Activated CD4-positive, CD25-positive, alpha-beta regulatory T cell treated with anti-CD3 and anti-CD28 coated beads, Interleukin-2, amount 50 U/mL, for 72 hours (primary cell): ENCODE measurements at regions not wholly inside any gene's neighbourhood (a gene's known extent, or its start where the extent isn't known, plus 50 kb on each side); places are given as distances from the start of the nearest gene placed in this dataset.
"Not testable (repeated sequence)": the region's sequence is repeated elsewhere in the genome, so short reads cannot be mapped to it uniquely, and the experiment has no call there.

Experiments used
- DNase-seq: peaks from one replicate; pipeline ENCODE4 v3.0.0; 2021

DNA sequence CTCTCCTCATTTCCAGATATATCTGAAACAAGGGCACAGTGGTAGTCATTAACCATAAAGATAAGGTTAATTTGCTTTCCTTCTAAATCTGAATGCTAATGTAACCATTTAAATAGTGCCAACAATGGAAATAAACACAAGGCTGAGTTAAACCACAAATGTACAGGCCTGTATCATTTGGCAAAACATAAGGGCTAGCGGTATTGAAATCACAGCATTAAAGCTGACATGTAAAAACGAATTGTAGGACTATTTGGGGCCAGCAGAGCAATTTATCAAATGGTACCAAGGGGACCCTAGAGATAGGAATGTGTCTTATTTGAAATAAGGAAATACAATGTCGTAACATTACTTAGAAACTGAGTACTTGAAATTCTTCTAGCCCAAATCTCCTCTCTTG is 247.5 kb upstream of the RPS23 start:
- no peak for DNase-seq

GRCh38 chr5:82523633-82524032 is 245.5 kb upstream of the RPS23 start:
- DNase-seq, result no peak

DNA sequence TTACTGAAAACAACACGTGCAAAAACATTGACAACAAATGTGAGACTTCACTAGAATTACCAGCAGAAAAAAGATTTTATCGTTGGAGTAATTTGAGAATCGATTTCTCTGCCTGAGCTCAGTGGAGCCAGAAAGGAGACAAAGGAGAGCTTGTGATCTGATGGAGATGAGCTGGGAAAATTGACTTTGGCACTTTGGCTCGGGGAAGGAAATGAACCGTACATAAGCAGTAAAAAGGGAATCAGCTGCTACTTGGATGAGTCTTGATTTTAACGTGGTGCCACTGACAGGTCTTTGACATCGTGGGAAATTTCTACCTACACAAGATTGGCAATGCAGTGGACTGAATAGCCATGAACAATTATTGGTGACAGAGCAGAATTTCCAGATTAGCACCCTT is 244.7 kb upstream of the RPS23 start:
- DNase-seq, result no peak

GRCh38 chr5:82521431-82522051 is 243.4 kb upstream of the RPS23 start:
- DNase-seq, result no peak

GRCh38 chr5:82519558-82519957 is 241.4 kb upstream of the RPS23 start:
- no peak for DNase-seq

DNA sequence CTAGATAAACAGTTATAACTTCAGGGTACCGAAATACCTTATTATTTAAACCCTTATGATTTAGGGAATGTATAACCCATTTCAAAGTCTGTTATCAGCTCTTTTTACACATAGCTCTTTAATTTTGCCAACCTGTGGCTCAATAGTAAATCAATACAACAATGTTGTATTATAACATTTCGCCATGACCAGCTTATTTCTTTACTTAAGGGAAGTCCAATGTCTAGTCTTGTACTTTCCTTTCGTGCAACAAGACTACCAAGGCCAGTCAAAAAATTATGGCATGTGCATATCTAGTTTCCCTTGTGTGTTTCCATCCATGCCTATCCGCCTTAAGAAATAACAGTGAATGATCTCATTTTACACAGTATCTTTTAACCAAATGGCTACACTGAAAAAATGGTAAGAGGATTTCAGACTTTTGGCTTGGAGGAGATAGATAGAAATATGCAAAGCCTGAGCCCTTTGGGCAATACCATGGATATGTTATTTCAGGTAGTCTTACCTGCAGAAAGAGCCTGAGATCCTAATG is 239.5 kb upstream of the RPS23 start:
- no peak for DNase-seq

DNA sequence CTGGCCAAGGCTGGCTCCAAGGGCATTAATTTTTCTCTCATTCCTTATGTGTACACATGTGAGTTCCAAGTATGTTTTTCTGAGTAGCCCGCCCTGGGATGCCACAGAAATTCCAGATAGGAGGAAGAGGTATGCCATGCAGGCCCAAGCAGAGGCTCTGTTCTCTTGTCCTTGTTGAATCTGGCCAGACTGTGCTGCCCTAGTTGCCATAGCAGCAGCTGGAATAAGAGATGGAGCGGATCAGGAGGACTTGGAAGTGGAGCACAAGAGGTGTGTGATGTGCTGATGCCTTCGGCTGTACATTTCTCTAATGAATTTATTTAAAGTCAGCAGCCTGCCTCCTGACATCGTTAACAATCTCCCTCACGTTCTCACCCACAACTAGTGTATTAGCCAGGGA is 235.6 kb upstream of the RPS23 start:
- DNase-seq, result no peak

- DNase-seq, result no peak
Observed at GRCh38 chr5:82512025-82512424, 233.9 kb upstream of the RPS23 start.

DNA sequence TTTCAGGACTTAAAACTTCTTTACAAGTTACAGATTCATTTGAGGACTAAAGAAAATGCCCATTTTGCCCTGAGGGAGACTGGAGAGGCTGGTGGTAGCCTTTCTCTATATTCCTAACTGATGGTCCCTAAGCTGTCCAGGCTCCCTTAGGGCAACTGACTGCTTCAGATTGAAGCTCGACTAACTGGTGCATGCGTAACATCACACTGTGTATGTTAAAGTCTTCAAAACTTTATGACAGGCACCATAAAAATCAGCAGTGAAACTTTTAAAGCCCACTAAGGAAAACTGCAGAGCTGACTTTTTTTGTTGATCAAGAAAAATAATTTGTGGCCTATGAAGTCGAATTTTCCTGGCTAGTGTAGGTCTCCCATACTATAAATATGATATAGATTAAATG is 233.0 kb upstream of the RPS23 start:
- DNase-seq, result no peak

GRCh38 chr5:82509762-82510161 is 231.6 kb upstream of the RPS23 start:
- no peak for DNase-seq

DNA sequence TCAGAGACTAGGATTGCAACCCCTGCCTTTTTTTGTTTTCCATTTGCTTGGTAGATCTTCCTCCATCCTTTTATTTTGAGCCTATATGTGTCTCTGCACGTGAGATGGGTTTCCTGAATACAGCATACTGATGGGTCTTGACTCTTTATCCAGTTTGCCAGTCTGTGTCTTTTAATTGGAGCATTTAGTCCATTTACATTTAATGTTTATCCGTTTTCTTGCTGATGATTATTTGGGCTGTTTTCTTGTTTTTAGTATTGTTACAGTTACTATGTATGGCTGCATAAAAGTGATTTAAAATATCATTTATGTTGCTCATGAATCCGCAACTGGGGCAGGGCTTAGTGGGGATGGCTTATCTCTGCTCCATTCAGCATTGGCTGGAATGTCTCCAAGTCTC is 228.2 kb upstream of the RPS23 start:
- not testable (repeated sequence) for DNase-seq

DNA sequence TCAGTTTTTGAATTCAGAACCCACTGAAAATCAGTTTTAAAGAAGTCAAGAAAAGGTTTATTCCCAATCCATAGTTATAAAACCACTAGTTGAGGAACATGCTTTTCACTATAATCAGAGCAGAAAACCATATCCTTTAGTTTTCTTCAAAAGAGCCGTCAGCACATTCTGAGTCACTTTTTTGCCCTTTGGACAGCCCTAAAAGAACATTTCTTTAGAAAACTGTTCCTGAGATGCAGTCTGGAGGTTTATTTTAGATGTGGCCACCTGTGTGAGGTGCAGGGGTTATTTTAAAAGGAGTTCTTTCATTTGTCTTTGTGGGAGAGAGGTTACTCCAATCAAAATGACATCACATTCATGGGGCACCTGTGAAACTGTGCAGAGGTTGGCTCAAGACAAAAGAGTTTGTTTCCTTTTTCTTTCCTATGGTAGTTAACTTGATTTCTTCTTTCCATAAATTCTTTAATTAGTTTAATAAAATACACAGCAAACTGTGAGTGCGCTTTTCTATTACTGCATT is 221.6 kb upstream of the RPS23 start:
- no peak for DNase-seq

DNA sequence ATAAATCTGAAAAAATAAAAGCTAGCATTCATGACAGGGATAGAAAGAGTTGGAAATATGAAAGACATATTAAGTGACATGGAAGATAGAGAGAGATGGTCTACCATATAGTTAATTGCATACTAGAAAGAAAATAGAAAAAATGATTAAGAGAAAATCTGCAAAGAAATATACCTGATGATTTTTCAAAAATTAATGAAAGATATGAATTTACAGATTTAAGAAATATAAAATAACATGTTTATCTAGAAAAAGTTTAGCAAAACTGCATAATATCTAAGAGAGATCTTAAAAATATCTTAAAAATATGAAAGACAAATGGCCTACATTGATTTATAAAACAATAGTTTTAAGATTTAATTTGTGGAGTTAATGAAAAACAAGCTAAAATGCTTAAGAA is 219.1 kb upstream of the RPS23 start:
- no peak for DNase-seq

DNA sequence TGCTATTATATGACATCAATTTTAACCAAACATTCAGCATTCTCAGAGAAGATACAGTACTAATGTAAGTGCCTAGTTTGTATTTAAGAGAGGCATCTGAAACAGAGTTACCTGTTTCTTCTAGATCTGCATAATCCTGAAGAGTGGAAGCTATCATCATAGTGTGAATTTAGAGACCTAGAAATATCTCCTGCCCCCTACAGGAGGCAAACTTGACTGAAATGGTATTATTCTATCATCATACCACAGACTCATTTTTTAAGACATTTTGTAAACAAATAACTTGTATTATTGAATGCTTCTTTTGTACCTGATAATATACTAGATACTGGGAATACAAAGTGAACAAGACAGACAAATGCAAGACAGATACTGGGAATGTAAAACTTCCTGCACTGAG is 216.8 kb upstream of the RPS23 start:
- no peak for DNase-seq

- DNase-seq, result no peak
Observed at GRCh38 chr5:82493221-82493620, 215.1 kb upstream of the RPS23 start.

- no peak for DNase-seq
Observed at GRCh38 chr5:82491397-82491796, 213.2 kb upstream of the RPS23 start.

- no peak for DNase-seq
Observed at GRCh38 chr5:82489683-82490082, 211.5 kb upstream of the RPS23 start.

DNA sequence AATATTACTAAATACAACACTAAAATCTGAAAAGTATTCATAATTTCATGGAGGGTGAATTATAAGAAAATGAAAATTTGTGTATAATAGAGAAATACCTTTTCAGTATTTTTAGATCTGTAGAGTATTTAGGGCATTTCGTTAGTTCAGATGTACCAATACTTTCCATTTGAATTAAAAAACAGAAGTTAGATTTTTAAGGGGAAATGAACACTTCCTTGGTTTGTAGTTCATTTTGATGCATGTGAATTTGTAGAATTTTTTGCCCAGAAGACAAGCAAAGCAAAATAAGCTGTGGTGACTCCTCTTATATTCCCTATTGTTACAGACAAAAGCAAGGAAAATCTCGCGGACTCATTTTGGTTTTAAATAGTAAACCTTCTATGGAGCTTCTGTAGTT is 209.0 kb upstream of the RPS23 start:
- DNase-seq, result no peak

DNA sequence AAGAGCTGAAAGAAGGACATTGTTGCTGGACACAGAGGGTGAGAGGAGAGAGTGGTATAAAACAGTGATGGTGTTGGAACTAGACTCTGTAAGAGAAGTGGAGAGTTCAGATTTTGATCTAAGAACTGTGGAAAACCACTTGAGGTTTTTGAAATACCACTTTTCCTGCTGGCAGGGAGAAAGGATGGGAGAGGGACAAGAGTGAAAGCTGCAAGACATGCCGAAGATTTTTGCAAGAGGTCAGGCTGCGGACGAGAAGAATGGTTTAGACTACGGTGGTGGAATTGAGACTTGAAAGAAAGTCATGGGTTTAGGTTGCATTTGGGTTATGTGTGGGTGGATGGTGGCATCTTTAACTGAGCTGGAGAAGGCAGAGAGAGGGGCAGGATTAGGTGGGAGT is 202.2 kb upstream of the RPS23 start:
- DNase-seq, result no peak

GRCh38 chr5:82476155-82476554 is 198.0 kb upstream of the RPS23 start:
- DNase-seq, result no peak

DNA sequence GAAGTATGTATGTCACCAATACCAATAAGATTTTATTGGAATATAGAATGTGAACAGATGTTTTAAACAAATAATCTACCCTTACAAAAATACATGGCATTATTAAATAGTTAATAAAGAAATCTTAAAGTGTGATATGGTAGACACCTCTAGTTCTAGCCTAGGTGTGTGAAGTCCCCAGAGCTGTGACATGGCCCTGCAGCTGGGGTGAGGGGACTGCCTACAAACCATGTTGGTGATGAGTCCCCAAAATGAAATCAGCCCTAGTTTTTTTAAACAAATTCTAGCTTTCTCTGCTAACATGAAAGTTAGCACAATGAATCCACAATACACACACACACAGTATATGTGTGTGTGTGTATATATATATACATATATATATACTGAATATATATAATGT is 195.1 kb upstream of the RPS23 start:
- DNase-seq, result no peak

DNA sequence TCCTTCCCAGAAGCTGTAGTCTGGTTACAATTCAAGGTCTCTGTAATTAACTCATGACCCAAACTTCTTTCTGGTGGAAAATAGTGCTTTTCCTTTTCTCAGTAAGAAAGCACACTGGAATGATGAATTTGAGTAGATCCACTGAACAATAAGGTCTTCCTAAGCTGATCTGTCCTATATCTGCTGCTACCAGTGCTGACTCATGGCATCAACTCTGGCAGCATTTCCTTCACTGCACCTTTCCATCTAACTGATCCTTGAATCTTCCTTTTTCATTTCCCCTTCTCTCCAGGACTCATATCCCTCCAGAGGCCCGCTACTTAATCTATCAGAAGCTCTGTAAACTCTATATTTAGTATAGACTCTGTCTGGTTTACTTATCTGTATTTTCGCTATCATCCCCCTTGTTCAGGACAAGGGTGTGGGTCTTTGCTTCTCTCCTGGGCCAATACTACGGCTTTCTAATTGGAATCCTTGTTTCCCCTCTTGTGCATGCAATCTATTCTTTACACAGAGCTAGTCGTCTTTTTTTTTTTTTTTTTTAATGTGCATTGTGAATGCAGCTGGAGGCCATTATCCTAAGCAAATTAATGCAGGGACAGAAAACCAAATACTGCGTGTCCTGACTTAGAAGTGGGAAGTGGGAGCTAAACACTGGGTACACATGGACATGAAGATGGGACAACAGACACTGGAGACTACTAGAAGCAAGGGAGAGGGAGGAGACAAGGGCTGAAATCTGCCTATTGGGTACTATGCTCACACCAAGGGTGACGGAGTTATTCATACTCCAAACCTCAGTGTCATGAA is 192.2 kb upstream of the RPS23 start:
- no peak for DNase-seq

DNA sequence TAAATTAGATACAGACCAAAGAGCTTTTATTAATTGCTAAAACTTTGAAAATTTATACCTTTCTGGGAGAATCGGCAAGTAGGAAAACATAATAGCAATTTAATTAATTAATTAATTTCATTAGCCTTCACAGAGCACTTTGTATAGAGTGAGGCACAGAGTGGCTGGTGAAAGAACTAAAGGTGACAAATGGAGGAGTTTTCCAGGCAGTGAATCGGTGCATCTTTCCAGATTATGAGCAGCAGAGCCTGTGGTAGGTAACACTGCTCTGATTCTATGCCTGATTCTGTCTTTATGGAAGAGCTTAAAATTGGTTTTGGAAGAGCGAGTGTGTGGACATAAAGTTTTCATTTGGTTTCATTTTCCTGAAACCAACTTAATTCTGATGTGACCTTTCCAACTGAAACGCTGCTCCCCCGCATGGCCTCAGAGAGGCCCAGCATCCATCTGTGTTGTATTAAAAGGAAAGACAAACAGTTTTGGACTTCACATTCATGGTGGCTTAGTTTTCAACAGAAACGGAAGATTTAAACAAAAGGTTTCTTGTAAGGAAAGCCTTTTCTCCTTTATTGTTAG is 188.9 kb upstream of the RPS23 start:
- DNase-seq, result no peak

DNA sequence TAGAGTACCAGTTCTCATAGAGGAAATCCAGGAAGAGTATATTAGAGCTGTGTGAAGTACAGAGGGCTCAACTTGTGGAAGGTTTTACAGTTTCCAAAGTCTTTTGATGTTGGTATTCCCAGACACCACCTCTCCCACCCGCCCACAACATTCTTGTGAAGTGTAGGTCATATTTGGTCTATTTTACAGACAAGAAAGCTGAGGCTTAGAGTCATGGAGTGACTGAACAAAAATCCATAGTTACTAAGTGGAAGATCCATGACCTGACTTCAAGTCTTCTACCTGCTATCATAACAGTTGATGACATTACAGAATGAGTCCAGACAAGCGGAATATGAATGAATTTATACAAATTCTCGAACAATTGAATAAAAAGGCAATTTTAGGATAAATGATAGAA is 187.1 kb upstream of the RPS23 start:
- no peak for DNase-seq
